ENCODE measurements at regions not wholly inside any gene's neighbourhood (a gene's known extent, or its start where the extent isn't known, plus 50 kb on each side); places are given as distances from the start of the nearest gene placed in this dataset.

DNA sequence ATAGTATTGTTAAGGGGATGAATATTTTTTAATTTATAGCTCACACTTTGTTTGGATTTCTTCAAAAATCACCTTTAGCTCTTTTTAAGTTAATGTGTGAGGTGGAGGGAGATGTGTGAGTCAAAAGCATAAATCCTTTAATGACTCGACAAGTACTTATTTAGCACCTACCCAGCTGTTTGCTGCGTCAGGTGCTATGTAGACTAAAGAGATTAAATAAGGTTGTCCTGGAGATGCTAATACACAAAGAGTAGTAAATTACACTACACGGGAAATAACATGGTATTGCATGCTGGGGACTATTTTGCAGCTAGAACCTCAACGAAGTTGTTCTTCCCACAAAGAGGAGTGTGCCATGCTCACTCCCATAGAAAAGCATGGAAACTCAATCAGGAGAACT is 583.3 kb upstream of the TENM4 start:
- Histone ChIP-seq H3K4me2 (ENCODE audit: low read length) (no peak overlapping the region), H3K4me3 (ENCODE audit: low read length) (no peak overlapping the region), H3K27me3 (ENCODE audit: control insufficient read depth, low read length) (no peaks in the 10 kb centered on the region), H4K20me1 (ENCODE audit: control insufficient read depth, insufficient read depth, low read depth, low read length) (no peaks in the 10 kb centered on the region), H3K79me2 (ENCODE audit: control insufficient read depth, low read length) (no peaks in the 10 kb centered on the region), H3K36me3 (ENCODE audit: control insufficient read depth, low read length) (no peaks in the 10 kb centered on the region), H3K9me2 (replicated peaks; ENCODE audit: control insufficient read depth, low read length) (no peaks in the 10 kb centered on the region), H3F3A (ENCODE audit: control insufficient read depth, insufficient read depth) (no peaks in the 10 kb centered on the region), H3K9me3 (ENCODE audit: control insufficient read depth, insufficient read depth, low read length) (no peaks in the 10 kb centered on the region), H3K4me1 (ENCODE audit: control insufficient read depth, low read length) (no peaks in the 10 kb centered on the region), H3K27ac (ENCODE audit: low read depth, low read length) (no peak overlapping the region)
- TF ChIP-seq, protein P1, sequence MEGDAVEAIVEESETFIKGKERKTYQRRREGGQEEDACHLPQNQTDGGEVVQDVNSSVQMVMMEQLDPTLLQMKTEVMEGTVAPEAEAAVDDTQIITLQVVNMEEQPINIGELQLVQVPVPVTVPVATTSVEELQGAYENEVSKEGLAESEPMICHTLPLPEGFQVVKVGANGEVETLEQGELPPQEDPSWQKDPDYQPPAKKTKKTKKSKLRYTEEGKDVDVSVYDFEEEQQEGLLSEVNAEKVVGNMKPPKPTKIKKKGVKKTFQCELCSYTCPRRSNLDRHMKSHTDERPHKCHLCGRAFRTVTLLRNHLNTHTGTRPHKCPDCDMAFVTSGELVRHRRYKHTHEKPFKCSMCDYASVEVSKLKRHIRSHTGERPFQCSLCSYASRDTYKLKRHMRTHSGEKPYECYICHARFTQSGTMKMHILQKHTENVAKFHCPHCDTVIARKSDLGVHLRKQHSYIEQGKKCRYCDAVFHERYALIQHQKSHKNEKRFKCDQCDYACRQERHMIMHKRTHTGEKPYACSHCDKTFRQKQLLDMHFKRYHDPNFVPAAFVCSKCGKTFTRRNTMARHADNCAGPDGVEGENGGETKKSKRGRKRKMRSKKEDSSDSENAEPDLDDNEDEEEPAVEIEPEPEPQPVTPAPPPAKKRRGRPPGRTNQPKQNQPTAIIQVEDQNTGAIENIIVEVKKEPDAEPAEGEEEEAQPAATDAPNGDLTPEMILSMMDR (IDR thresholded peaks at IDR 0.05; ENCODE audit: low read depth, low read length, poor library complexity, severe bottlenecking), result no peak
- TF ChIP-seq EZH2phosphoT487 (IDR thresholded peaks at IDR 0.05; ENCODE audit: borderline replicate concordance, low read length), result no peak

DNA sequence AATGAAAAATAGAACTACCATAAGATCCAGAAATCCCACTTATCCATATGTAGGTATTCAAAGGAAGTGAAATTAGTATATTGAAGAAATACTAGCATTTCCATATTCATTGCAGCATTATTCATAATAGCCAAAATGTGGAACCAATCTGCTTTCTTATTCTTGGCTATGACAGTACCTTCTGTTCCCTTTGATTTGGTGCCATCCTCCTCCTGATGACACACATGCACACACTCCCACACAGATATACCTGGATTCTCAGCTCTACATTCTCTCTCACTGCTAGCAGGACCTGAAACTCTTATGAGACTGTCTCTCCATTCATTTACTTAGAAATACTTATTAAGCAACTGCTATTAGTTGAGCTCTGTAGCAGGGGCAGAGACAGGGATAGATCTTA is 582.6 kb upstream of the TENM4 start:
- no peaks in the 10 kb centered on the region for H3K36me3 ChIP-seq (ENCODE audit: control insufficient read depth, low read length)
- H3K9me3 ChIP-seq (ENCODE audit: control insufficient read depth, insufficient read depth, low read length), result no peaks in the 10 kb centered on the region
- no peaks in the 10 kb centered on the region for H4K20me1 ChIP-seq (ENCODE audit: control insufficient read depth, insufficient read depth, low read depth, low read length)
- H3K4me1 ChIP-seq (ENCODE audit: control insufficient read depth, low read length), result no peaks in the 10 kb centered on the region
- no peak overlapping the region for H3K4me2 ChIP-seq (ENCODE audit: low read length)
- TF ChIP-seq, protein P1 (IDR thresholded peaks at IDR 0.05; ENCODE audit: low read depth, low read length, poor library complexity, severe bottlenecking), result no peak
- no peak for TF ChIP-seq EZH2phosphoT487 (IDR thresholded peaks at IDR 0.05; ENCODE audit: borderline replicate concordance, low read length)
- no peak overlapping the region for H3K4me3 ChIP-seq (ENCODE audit: low read length)
- no peaks in the 10 kb centered on the region for H3F3A ChIP-seq (ENCODE audit: control insufficient read depth, insufficient read depth)
- H3K79me2 ChIP-seq (ENCODE audit: control insufficient read depth, low read length), result no peaks in the 10 kb centered on the region
- no peaks in the 10 kb centered on the region for H3K27me3 ChIP-seq (ENCODE audit: control insufficient read depth, low read length)
- no peak overlapping the region for H3K27ac ChIP-seq (ENCODE audit: low read depth, low read length)
- no peaks in the 10 kb centered on the region for H3K9me2 ChIP-seq (replicated peaks; ENCODE audit: control insufficient read depth, low read length)

DNA sequence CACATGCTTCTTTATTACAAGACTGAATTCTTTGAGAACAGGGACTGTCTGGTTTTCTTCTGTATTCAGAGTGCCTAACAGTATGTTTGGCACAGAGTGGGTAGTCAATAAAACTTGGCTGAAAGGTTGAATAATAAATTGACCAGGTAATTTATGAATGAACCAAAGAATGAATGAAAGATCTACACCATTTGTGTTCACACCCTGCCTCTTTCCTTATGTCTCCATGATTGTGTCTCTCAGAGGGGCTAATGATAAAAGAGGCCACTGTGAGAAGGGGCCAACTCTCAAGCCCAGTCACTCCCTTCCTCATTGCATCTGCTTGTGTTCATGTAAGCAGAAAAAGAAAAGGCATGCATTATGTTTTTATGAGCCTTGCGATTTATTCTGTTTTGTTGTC is 569.7 kb upstream of the TENM4 start:
- no peak overlapping the region for H3K4me2 ChIP-seq (ENCODE audit: low read length)

More for the DNA sequence above, 569.7 kb upstream of the TENM4 start:
- TF ChIP-seq EZH2phosphoT487 (IDR thresholded peaks at IDR 0.05; ENCODE audit: borderline replicate concordance, low read length), result no peak
- TF ChIP-seq, protein P1 (IDR thresholded peaks at IDR 0.05; ENCODE audit: low read depth, low read length, poor library complexity, severe bottlenecking), result no peak
- Histone ChIP-seq H3F3A (ENCODE audit: control insufficient read depth, insufficient read depth) (no peaks in the 10 kb centered on the region), H3K9me3 (ENCODE audit: control insufficient read depth, insufficient read depth, low read length) (no peaks in the 10 kb centered on the region), H3K9me2 (replicated peaks; ENCODE audit: control insufficient read depth, low read length) (no peaks in the 10 kb centered on the region), H3K79me2 (ENCODE audit: control insufficient read depth, low read length) (no peaks in the 10 kb centered on the region), H3K27ac (ENCODE audit: low read depth, low read length) (no peak overlapping the region), H3K4me3 (ENCODE audit: low read length) (no peak overlapping the region), H4K20me1 (ENCODE audit: control insufficient read depth, insufficient read depth, low read depth, low read length) (no peaks in the 10 kb centered on the region), H3K27me3 (ENCODE audit: control insufficient read depth, low read length) (no peaks in the 10 kb centered on the region), H3K4me1 (ENCODE audit: control insufficient read depth, low read length) (no peaks in the 10 kb centered on the region), H3K36me3 (ENCODE audit: control insufficient read depth, low read length) (no peaks in the 10 kb centered on the region)
